Loucy (cell line): ENCODE measurements at regions not wholly inside any gene's neighbourhood (a gene's known extent, or its start where the extent isn't known, plus 50 kb on each side); places are given as distances from the start of the nearest gene placed in this dataset.

Experiments
- H2AFZ ChIP-seq: fragments of 200-600 bp; sonication (generic); 2 replicates; pipeline ENCODE4 v1.6.0; 2016; ENCODE audit warnings: antibody characterized with exemption, mild to moderate bottlenecking, low read length, moderate library complexity
- H3F3A ChIP-seq: fragments of 200-600 bp; 2 replicates; pipeline ENCODE4 v1.6.0; 2016; ENCODE audit warnings: antibody characterized with exemption, low read depth, mild to moderate bottlenecking
- H3K27me3 ChIP-seq: fragments of 200-600 bp; sonication (generic); 2 replicates; pipeline ENCODE4 v1.6.1; 2014; ENCODE audit warnings: low read length, mild to moderate bottlenecking; ENCODE audit not compliant: insufficient read depth, poor library complexity, severe bottlenecking
- H3K36me3 ChIP-seq: fragments of 200-600 bp; sonication (generic); 2 replicates; pipeline ENCODE4 v1.6.1; 2016; ENCODE audit warnings: low read length; ENCODE audit not compliant: insufficient read depth
- H3K4me1 ChIP-seq: fragments of 200-600 bp; sonication (generic); 2 replicates; pipeline ENCODE4 v1.5.1; 2014; ENCODE audit warnings: low read length, mild to moderate bottlenecking; ENCODE audit not compliant: insufficient read depth, poor library complexity, severe bottlenecking
- H3K4me2 ChIP-seq: fragments of 200-600 bp; sonication (generic); 2 replicates; pipeline ENCODE4 v1.6.0; 2014; ENCODE audit warnings: antibody characterized with exemption, low read length, low read depth, mild to moderate bottlenecking; ENCODE audit not compliant: poor library complexity, severe bottlenecking
- H3K4me3 ChIP-seq: fragments of 200-600 bp; sonication (generic); 2 replicates; pipeline ENCODE4 v1.5.1; 2014; ENCODE audit warnings: low read length, mild to moderate bottlenecking, mixed read lengths; ENCODE audit not compliant: poor library complexity, severe bottlenecking
- H3K79me2 ChIP-seq: fragments of 200-600 bp; sonication (generic); 2 replicates; pipeline ENCODE4 v1.6.1; 2014; ENCODE audit warnings: low read length; ENCODE audit not compliant: insufficient read depth
- H3K9ac ChIP-seq: fragments of 200-600 bp; sonication (generic); 2 replicates; pipeline ENCODE4 v1.6.0; 2014; ENCODE audit warnings: mild to moderate bottlenecking, low read depth, low read length, moderate library complexity; ENCODE audit not compliant: poor library complexity, severe bottlenecking
- H3K9me2 ChIP-seq: fragments of 200-600 bp; sonication (generic); replicated peaks from 2 replicates; pipeline ENCODE4 v1.6.1; 2016; ENCODE audit warnings: low read depth, low read length, mixed read lengths
- H3K9me3 ChIP-seq: fragments of 200-600 bp; sonication (generic); 2 replicates; pipeline ENCODE4 v1.6.1; 2014; ENCODE audit warnings: mild to moderate bottlenecking, antibody characterized with exemption, low read length, low read depth; ENCODE audit not compliant: insufficient read depth
- H4K20me1 ChIP-seq: fragments of 200-600 bp; sonication (generic); 2 replicates; pipeline ENCODE4 v1.6.0; 2014; ENCODE audit warnings: antibody characterized with exemption, low read length, mild to moderate bottlenecking; ENCODE audit not compliant: insufficient read depth, poor library complexity, severe bottlenecking
- CTCF ChIP-seq: fragments of 200-600 bp; sonication (generic); conservative IDR thresholded peaks from 2 replicates; pipeline ENCODE4 v1.5.1; 2014; ENCODE audit warnings: mild to moderate bottlenecking, antibody characterized with exemption, low read length
- EZH2phosphoT487 ChIP-seq: fragments of 200-600 bp; IDR thresholded peaks from 2 replicates; pipeline ENCODE4 v1.6.1; 2018; ENCODE audit warnings: antibody characterized with exemption, mild to moderate bottlenecking, moderate library complexity, borderline replicate concordance

GRCh38 chr18:46352520-46353250, 248.5 kb downstream of the HAUS1 start:
- no peaks in the 10 kb centered on the region for H3K9me2 ChIP-seq

GRCh38 chr18:46353460-46353859, 249.3 kb downstream of the HAUS1 start:
- Histone ChIP-seq H3K9ac (no peak overlapping the region), H3K27me3 (no peaks in the 10 kb centered on the region), H3F3A (no peaks in the 10 kb centered on the region), H3K4me2 (no peak overlapping the region), H3K4me3 (no peak overlapping the region), H2AFZ (no peak overlapping the region), H3K9me2 (no peaks in the 10 kb centered on the region), H3K9me3 (no peaks in the 10 kb centered on the region), H3K4me1 (peaks cover 6% of the 10 kb centered on the region), H4K20me1 (no peaks in the 10 kb centered on the region), H3K79me2 (no peaks in the 10 kb centered on the region), H3K36me3 (no peaks in the 10 kb centered on the region)
- no peak for TF ChIP-seq CTCF
- TF ChIP-seq EZH2phosphoT487, result no peak

More at GRCh38 chr18:46352520-46353250, 248.5 kb downstream of the HAUS1 start:
- peaks cover 9% of the 10 kb centered on the region for H3K4me1 ChIP-seq
- no peak overlapping the region for H2AFZ ChIP-seq
- H3K4me2 ChIP-seq, result no peak overlapping the region
- H3K36me3 ChIP-seq, result no peaks in the 10 kb centered on the region
- H3K27me3 ChIP-seq, result no peaks in the 10 kb centered on the region
- TF ChIP-seq CTCF (no peak), EZH2phosphoT487 (no peak)
- H3K9me3 ChIP-seq, result no peaks in the 10 kb centered on the region
- no peaks in the 10 kb centered on the region for H3F3A ChIP-seq
- no peak overlapping the region for H3K4me3 ChIP-seq
- H4K20me1 ChIP-seq, result no peaks in the 10 kb centered on the region
- H3K9ac ChIP-seq, result no peak overlapping the region
- H3K79me2 ChIP-seq, result no peaks in the 10 kb centered on the region

- Histone ChIP-seq H3K9me3 (no peaks in the 10 kb centered on the region), H3F3A (no peaks in the 10 kb centered on the region), H3K4me1 (peaks cover under 1% of the 10 kb centered on the region), H3K9ac (no peak overlapping the region), H3K4me3 (no peak overlapping the region), H4K20me1 (no peaks in the 10 kb centered on the region), H3K9me2 (no peaks in the 10 kb centered on the region), H2AFZ (no peak overlapping the region), H3K79me2 (no peaks in the 10 kb centered on the region), H3K4me2 (no peak overlapping the region), H3K36me3 (no peaks in the 10 kb centered on the region), H3K27me3 (no peaks in the 10 kb centered on the region)
- TF ChIP-seq CTCF, result no peak
- TF ChIP-seq EZH2phosphoT487, result no peak
Observed at GRCh38 chr18:46356278-46357033, 252.3 kb downstream of the HAUS1 start.
